Stomach (tissue), 4 donors: ENCODE measurements at regions not wholly inside any gene's neighbourhood (a gene's known extent, or its start where the extent isn't known, plus 50 kb on each side); places are given as distances from the start of the nearest gene placed in this dataset.

Experiments used
- EP300 ChIP-seq: sonication (generic); formaldehyde crosslinking; IDR thresholded peaks from one replicate; pipeline ENCODE4 v1.6.1; 2017; ENCODE audit warnings: antibody characterized with exemption
- POLR2AphosphoS5 ChIP-seq, 3 donors: sonication (generic); formaldehyde crosslinking; IDR thresholded peaks; one replicate each; pipeline ENCODE4 v1.6.1; 2016; ENCODE audit warnings: antibody characterized with exemption in 3 of 3
- TF ChIP-seq, protein P1 (sequence below), 7 experiments: fragments of 450-650 bp in 4 of 7; fragments of 200-600 bp in 3 of 7; sonication (generic) in 3 of 7; IDR thresholded peaks; one replicate each; pipeline ENCODE4 v1.5.1; 2016 to 2019; ENCODE audit warnings: antibody characterized with exemption in 7 of 7, control low read depth in 2 of 7, mild to moderate bottlenecking in 1 of 7

DNA sequence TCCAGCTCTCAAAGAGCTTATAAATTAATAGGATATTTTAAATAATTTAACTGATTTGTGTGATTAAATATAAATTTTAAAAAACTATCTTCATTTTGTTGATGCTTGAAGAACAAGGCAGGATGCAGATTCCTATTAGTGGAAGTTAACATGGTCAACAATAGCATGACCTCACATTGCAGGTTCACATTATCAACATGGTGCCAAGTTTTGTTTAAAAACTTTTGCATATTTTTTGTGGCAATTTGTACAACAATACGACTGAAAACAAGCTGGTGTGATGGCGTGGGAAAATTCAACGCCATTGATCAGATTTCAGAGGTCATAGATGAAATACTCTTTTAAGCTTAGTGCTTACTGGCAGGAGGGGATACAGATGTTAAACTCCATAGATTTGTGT is 114.1 kb upstream of the MYO10 start:
- TF ChIP-seq, protein P1, sequence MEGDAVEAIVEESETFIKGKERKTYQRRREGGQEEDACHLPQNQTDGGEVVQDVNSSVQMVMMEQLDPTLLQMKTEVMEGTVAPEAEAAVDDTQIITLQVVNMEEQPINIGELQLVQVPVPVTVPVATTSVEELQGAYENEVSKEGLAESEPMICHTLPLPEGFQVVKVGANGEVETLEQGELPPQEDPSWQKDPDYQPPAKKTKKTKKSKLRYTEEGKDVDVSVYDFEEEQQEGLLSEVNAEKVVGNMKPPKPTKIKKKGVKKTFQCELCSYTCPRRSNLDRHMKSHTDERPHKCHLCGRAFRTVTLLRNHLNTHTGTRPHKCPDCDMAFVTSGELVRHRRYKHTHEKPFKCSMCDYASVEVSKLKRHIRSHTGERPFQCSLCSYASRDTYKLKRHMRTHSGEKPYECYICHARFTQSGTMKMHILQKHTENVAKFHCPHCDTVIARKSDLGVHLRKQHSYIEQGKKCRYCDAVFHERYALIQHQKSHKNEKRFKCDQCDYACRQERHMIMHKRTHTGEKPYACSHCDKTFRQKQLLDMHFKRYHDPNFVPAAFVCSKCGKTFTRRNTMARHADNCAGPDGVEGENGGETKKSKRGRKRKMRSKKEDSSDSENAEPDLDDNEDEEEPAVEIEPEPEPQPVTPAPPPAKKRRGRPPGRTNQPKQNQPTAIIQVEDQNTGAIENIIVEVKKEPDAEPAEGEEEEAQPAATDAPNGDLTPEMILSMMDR (IDR thresholded peaks at IDR 0.05): no peak
- TF ChIP-seq EP300 (no peak), POLR2AphosphoS5 (IDR thresholded peaks at IDR 0.05) (no peak)
